Stomach (tissue), 4 donors: ENCODE measurements at regions not wholly inside any gene's neighbourhood (a gene's known extent, or its start where the extent isn't known, plus 50 kb on each side); places are given as distances from the start of the nearest gene placed in this dataset.

Experiments
- CTCF ChIP-seq, 7 experiments: fragments of 450-650 bp in 4 of 7; fragments of 200-600 bp in 3 of 7; sonication (generic) in 3 of 7; IDR thresholded peaks; one replicate each; pipeline ENCODE4 v1.5.1; 2016 to 2019; ENCODE audit warnings: antibody characterized with exemption in 7 of 7, control low read depth in 2 of 7, mild to moderate bottlenecking in 1 of 7
- POLR2A ChIP-seq, 4 donors: fragments of 450-650 bp; IDR thresholded peaks; one replicate each; pipeline ENCODE4 v1.6.1; 2016; ENCODE audit warnings: antibody characterized with exemption in 4 of 4, control low read depth in 2 of 4, mild to moderate bottlenecking in 1 of 4, moderate library complexity in 1 of 4

- TF ChIP-seq CTCF (IDR thresholded peaks at IDR 0.05) (no peak), POLR2A (IDR thresholded peaks at IDR 0.05) (no peak)
These were observed 169.7 kb upstream of the IRX2 start for GRCh38 chr5:2921176-2921575.
